ENCODE measurements at regions not wholly inside any gene's neighbourhood (a gene's known extent, or its start where the extent isn't known, plus 50 kb on each side); places are given as distances from the start of the nearest gene placed in this dataset.

DNA sequence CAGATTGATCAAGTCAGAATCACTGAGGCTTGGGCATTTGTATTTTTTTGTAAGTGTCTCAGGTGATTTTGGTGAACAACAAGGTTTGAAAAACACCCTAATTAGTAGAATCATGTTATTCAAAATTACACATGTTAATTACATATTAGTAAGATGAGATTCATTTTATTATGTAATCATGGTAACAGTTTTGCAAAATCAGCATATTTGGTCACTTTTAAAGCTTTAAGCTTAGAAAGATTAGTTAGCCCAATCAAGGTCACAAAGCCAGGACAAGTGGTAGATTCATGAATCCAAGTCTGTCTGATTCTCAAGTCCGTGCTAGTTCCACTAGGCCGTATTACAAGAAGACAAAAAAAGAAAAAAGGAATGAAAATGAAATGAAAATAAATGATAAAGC, 218.4 kb upstream of the FAR2 start:
- Histone ChIP-seq H3K4me1 (ENCODE audit: insufficient read depth, poor library complexity, severe bottlenecking) (no peaks in the 10 kb centered on the region), H3K9me3 (ENCODE audit: severe bottlenecking) (no peaks in the 10 kb centered on the region), H3K27me3 (ENCODE audit: insufficient read depth, poor library complexity, severe bottlenecking) (no peaks in the 10 kb centered on the region), H3K4me3 (ENCODE audit: severe bottlenecking) (no peak overlapping the region), H3K36me3 (ENCODE audit: low read depth) (no peaks in the 10 kb centered on the region), H3K27ac (ENCODE audit: poor library complexity, severe bottlenecking) (no peak overlapping the region)
- DNase-seq (ENCODE audit: low spot score), result no peak
- TF ChIP-seq, protein P1, sequence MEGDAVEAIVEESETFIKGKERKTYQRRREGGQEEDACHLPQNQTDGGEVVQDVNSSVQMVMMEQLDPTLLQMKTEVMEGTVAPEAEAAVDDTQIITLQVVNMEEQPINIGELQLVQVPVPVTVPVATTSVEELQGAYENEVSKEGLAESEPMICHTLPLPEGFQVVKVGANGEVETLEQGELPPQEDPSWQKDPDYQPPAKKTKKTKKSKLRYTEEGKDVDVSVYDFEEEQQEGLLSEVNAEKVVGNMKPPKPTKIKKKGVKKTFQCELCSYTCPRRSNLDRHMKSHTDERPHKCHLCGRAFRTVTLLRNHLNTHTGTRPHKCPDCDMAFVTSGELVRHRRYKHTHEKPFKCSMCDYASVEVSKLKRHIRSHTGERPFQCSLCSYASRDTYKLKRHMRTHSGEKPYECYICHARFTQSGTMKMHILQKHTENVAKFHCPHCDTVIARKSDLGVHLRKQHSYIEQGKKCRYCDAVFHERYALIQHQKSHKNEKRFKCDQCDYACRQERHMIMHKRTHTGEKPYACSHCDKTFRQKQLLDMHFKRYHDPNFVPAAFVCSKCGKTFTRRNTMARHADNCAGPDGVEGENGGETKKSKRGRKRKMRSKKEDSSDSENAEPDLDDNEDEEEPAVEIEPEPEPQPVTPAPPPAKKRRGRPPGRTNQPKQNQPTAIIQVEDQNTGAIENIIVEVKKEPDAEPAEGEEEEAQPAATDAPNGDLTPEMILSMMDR (IDR thresholded peaks at IDR 0.05; ENCODE audit: poor library complexity, severe bottlenecking), result no peak
- ATAC-seq (ENCODE audit: low read depth), result no peak

- no peak for DNase-seq (ENCODE audit: low spot score)
- H3K27me3 ChIP-seq (ENCODE audit: insufficient read depth, poor library complexity, severe bottlenecking), result no peaks in the 10 kb centered on the region
- peaks cover 6% of the 10 kb centered on the region for H3K4me1 ChIP-seq (ENCODE audit: insufficient read depth, poor library complexity, severe bottlenecking)
- no peak for ATAC-seq (ENCODE audit: low read depth)
- H3K36me3 ChIP-seq (ENCODE audit: low read depth), result no peaks in the 10 kb centered on the region
- H3K27ac ChIP-seq (ENCODE audit: poor library complexity, severe bottlenecking), result no peak overlapping the region
- H3K4me3 ChIP-seq (ENCODE audit: severe bottlenecking), result no peak overlapping the region
- TF ChIP-seq, protein P1 (IDR thresholded peaks at IDR 0.05; ENCODE audit: poor library complexity, severe bottlenecking), result no peak
- H3K9me3 ChIP-seq (ENCODE audit: severe bottlenecking), result no peaks in the 10 kb centered on the region
Measured at GRCh38 chr12:28933176-28933575, 215.9 kb upstream of the FAR2 start.

DNA sequence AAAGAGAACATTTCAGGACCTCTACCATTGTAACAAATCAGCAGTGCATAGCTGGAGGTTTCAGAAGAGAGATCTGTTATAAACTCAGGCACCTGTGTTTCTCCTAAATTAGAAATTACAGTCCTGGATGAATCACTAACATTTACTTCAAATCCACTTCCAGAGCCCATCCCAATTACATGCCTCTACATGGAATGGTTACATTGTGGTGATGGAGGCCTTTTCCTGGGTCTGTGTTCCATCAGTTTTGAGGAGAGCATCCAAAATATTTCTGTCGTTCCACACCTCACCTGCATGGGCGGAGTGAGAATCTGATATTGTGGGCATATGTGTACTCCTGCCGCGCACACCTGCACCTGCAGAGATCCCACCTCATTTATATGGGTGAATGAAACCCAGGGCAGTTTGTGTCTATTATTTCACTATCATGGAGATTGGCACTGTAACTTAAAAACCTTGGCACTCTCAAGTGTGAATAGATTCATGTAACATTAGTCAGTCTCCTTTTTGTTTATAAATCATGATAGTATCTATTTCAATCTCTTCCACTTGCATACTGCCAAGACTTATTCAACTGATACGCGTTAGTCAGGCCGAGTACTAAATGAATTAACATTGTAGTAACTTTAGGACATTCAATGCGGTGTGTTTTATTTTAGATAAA, 215.1 kb upstream of the FAR2 start:
- peaks cover 6% of the 10 kb centered on the region for H3K4me1 ChIP-seq (ENCODE audit: insufficient read depth, poor library complexity, severe bottlenecking)
- TF ChIP-seq, protein P1 (IDR thresholded peaks at IDR 0.05; ENCODE audit: poor library complexity, severe bottlenecking), result no peak
- H3K9me3 ChIP-seq (ENCODE audit: severe bottlenecking), result no peaks in the 10 kb centered on the region
- no peak overlapping the region for H3K4me3 ChIP-seq (ENCODE audit: severe bottlenecking)
- no peak overlapping the region for H3K27ac ChIP-seq (ENCODE audit: poor library complexity, severe bottlenecking)
- H3K27me3 ChIP-seq (ENCODE audit: insufficient read depth, poor library complexity, severe bottlenecking), result no peaks in the 10 kb centered on the region
- H3K36me3 ChIP-seq (ENCODE audit: low read depth), result no peaks in the 10 kb centered on the region
- ATAC-seq (ENCODE audit: low read depth) (no peak), DNase-seq (ENCODE audit: low spot score) (no peak)

- DNase-seq (ENCODE audit: low spot score) (no peak), ATAC-seq (ENCODE audit: low read depth) (no peak)
- peaks cover 10% of the 10 kb centered on the region for H3K4me1 ChIP-seq (ENCODE audit: insufficient read depth, poor library complexity, severe bottlenecking)
- no peaks in the 10 kb centered on the region for H3K36me3 ChIP-seq (ENCODE audit: low read depth)
- H3K9me3 ChIP-seq (ENCODE audit: severe bottlenecking), result no peaks in the 10 kb centered on the region
- no peak overlapping the region for H3K27ac ChIP-seq (ENCODE audit: poor library complexity, severe bottlenecking)
- no peaks in the 10 kb centered on the region for H3K27me3 ChIP-seq (ENCODE audit: insufficient read depth, poor library complexity, severe bottlenecking)
- TF ChIP-seq, protein P1 (IDR thresholded peaks at IDR 0.05; ENCODE audit: poor library complexity, severe bottlenecking), result no peak
- H3K4me3 ChIP-seq (ENCODE audit: severe bottlenecking), result no peak overlapping the region
Measured at GRCh38 chr12:28936221-28936620, 212.9 kb upstream of the FAR2 start.

GRCh38 chr12:28936711-28937110, 212.4 kb upstream of the FAR2 start:
- ATAC-seq (ENCODE audit: low read depth) (no peak), DNase-seq (ENCODE audit: low spot score) (no peak)
- no peak overlapping the region for H3K4me3 ChIP-seq (ENCODE audit: severe bottlenecking)
- TF ChIP-seq, protein P1 (IDR thresholded peaks at IDR 0.05; ENCODE audit: poor library complexity, severe bottlenecking), result no peak
- H3K9me3 ChIP-seq (ENCODE audit: severe bottlenecking), result no peaks in the 10 kb centered on the region
- H3K36me3 ChIP-seq (ENCODE audit: low read depth), result no peaks in the 10 kb centered on the region
- H3K4me1 ChIP-seq (ENCODE audit: insufficient read depth, poor library complexity, severe bottlenecking), result peaks cover 15% of the 10 kb centered on the region
- peak overlapping the region; percentile 38 for H3K27ac ChIP-seq (ENCODE audit: poor library complexity, severe bottlenecking)
- H3K27me3 ChIP-seq (ENCODE audit: insufficient read depth, poor library complexity, severe bottlenecking), result no peaks in the 10 kb centered on the region
